ENCODE measurements at regions not wholly inside any gene's neighbourhood (a gene's known extent, or its start where the extent isn't known, plus 50 kb on each side); places are given as distances from the start of the nearest gene placed in this dataset.

- Histone ChIP-seq H3K4me3 (ENCODE audit: low read length, poor library complexity, severe bottlenecking) (no peak overlapping the region), H3K36me3 (ENCODE audit: insufficient read depth, low read length) (no peaks in the 10 kb centered on the region), H3K79me2 (ENCODE audit: insufficient read depth, low read length) (no peaks in the 10 kb centered on the region), H3K4me2 (ENCODE audit: low read depth, low read length, poor library complexity, severe bottlenecking) (no peak overlapping the region), H3K9me3 (ENCODE audit: insufficient read depth, low read depth, low read length) (no peaks in the 10 kb centered on the region), H2AFZ (ENCODE audit: low read length) (no peak overlapping the region), H3F3A (ENCODE audit: low read depth) (no peaks in the 10 kb centered on the region), H3K9ac (ENCODE audit: low read depth, low read length, poor library complexity, severe bottlenecking) (no peak overlapping the region), H3K4me1 (ENCODE audit: insufficient read depth, low read length, poor library complexity, severe bottlenecking) (no peaks in the 10 kb centered on the region), H4K20me1 (ENCODE audit: insufficient read depth, low read length, poor library complexity, severe bottlenecking) (no peaks in the 10 kb centered on the region), H3K9me2 (replicated peaks; ENCODE audit: low read depth, low read length) (no peaks in the 10 kb centered on the region), H3K27me3 (ENCODE audit: insufficient read depth, low read length, poor library complexity, severe bottlenecking) (no peaks in the 10 kb centered on the region)
- TF ChIP-seq, protein P1, sequence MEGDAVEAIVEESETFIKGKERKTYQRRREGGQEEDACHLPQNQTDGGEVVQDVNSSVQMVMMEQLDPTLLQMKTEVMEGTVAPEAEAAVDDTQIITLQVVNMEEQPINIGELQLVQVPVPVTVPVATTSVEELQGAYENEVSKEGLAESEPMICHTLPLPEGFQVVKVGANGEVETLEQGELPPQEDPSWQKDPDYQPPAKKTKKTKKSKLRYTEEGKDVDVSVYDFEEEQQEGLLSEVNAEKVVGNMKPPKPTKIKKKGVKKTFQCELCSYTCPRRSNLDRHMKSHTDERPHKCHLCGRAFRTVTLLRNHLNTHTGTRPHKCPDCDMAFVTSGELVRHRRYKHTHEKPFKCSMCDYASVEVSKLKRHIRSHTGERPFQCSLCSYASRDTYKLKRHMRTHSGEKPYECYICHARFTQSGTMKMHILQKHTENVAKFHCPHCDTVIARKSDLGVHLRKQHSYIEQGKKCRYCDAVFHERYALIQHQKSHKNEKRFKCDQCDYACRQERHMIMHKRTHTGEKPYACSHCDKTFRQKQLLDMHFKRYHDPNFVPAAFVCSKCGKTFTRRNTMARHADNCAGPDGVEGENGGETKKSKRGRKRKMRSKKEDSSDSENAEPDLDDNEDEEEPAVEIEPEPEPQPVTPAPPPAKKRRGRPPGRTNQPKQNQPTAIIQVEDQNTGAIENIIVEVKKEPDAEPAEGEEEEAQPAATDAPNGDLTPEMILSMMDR (conservative IDR thresholded peaks at IDR 0.05; ENCODE audit: low read length): no peak
- no peak for TF ChIP-seq EZH2phosphoT487 (IDR thresholded peaks at IDR 0.05; ENCODE audit: borderline replicate concordance)
These were observed 116.2 kb upstream of the MMS22L start for GRCh38 chr6:97399208-97399607.

GRCh38 chr6:97401533-97401932 lies 118.5 kb upstream of the MMS22L start:
- TF ChIP-seq EZH2phosphoT487 (IDR thresholded peaks at IDR 0.05; ENCODE audit: borderline replicate concordance): no peak
- TF ChIP-seq, protein P1 (conservative IDR thresholded peaks at IDR 0.05; ENCODE audit: low read length): no peak
- Histone ChIP-seq H3K9me2 (replicated peaks; ENCODE audit: low read depth, low read length) (no peaks in the 10 kb centered on the region), H4K20me1 (ENCODE audit: insufficient read depth, low read length, poor library complexity, severe bottlenecking) (no peaks in the 10 kb centered on the region), H3K9ac (ENCODE audit: low read depth, low read length, poor library complexity, severe bottlenecking) (no peak overlapping the region), H3K79me2 (ENCODE audit: insufficient read depth, low read length) (no peaks in the 10 kb centered on the region), H3K4me1 (ENCODE audit: insufficient read depth, low read length, poor library complexity, severe bottlenecking) (no peaks in the 10 kb centered on the region), H3K9me3 (ENCODE audit: insufficient read depth, low read depth, low read length) (no peaks in the 10 kb centered on the region), H3K4me3 (ENCODE audit: low read length, poor library complexity, severe bottlenecking) (no peak overlapping the region), H3K27me3 (ENCODE audit: insufficient read depth, low read length, poor library complexity, severe bottlenecking) (no peaks in the 10 kb centered on the region), H3K36me3 (ENCODE audit: insufficient read depth, low read length) (no peaks in the 10 kb centered on the region), H3F3A (ENCODE audit: low read depth) (no peaks in the 10 kb centered on the region), H3K4me2 (ENCODE audit: low read depth, low read length, poor library complexity, severe bottlenecking) (no peak overlapping the region), H2AFZ (ENCODE audit: low read length) (no peak overlapping the region)

- H3K36me3 ChIP-seq (ENCODE audit: insufficient read depth, low read length): no peaks in the 10 kb centered on the region
- no peaks in the 10 kb centered on the region for H3K9me2 ChIP-seq (replicated peaks; ENCODE audit: low read depth, low read length)
- H2AFZ ChIP-seq (ENCODE audit: low read length): no peak overlapping the region
- no peaks in the 10 kb centered on the region for H3F3A ChIP-seq (ENCODE audit: low read depth)
- no peak for TF ChIP-seq EZH2phosphoT487 (IDR thresholded peaks at IDR 0.05; ENCODE audit: borderline replicate concordance)
- TF ChIP-seq, protein P1 (conservative IDR thresholded peaks at IDR 0.05; ENCODE audit: low read length): no peak
- no peaks in the 10 kb centered on the region for H3K9me3 ChIP-seq (ENCODE audit: insufficient read depth, low read depth, low read length)
- H4K20me1 ChIP-seq (ENCODE audit: insufficient read depth, low read length, poor library complexity, severe bottlenecking): no peaks in the 10 kb centered on the region
- no peak overlapping the region for H3K4me2 ChIP-seq (ENCODE audit: low read depth, low read length, poor library complexity, severe bottlenecking)
- H3K4me3 ChIP-seq (ENCODE audit: low read length, poor library complexity, severe bottlenecking): no peak overlapping the region
- H3K9ac ChIP-seq (ENCODE audit: low read depth, low read length, poor library complexity, severe bottlenecking): no peak overlapping the region
- no peaks in the 10 kb centered on the region for H3K27me3 ChIP-seq (ENCODE audit: insufficient read depth, low read length, poor library complexity, severe bottlenecking)
- H3K79me2 ChIP-seq (ENCODE audit: insufficient read depth, low read length): no peaks in the 10 kb centered on the region
- no peaks in the 10 kb centered on the region for H3K4me1 ChIP-seq (ENCODE audit: insufficient read depth, low read length, poor library complexity, severe bottlenecking)
These were observed 122.9 kb upstream of the MMS22L start for GRCh38 chr6:97405818-97406409.
